Ovary (tissue), 3 donors: ENCODE measurements at regions not wholly inside any gene's neighbourhood (a gene's known extent, or its start where the extent isn't known, plus 50 kb on each side); places are given as distances from the start of the nearest gene placed in this dataset.

ENCODE experiments used
- EP300 ChIP-seq: sonication (generic); formaldehyde crosslinking; IDR thresholded peaks from one replicate; pipeline ENCODE4 v1.6.1; 2017; ENCODE audit warnings: antibody characterized with exemption
- POLR2A ChIP-seq: fragments of 450-650 bp; IDR thresholded peaks from one replicate; pipeline ENCODE4 v1.6.1; 2017; ENCODE audit warnings: antibody characterized with exemption, mild to moderate bottlenecking, moderate library complexity
- TF ChIP-seq, protein P1 (sequence below), 3 donors: fragments of 450-650 bp in 2 of 3; fragments of 200-600 bp in 1 of 3; IDR thresholded peaks; one replicate each; pipeline versions ENCODE4 v1.5.1 to v1.8.0; 2016 to 2022; ENCODE audit warnings: antibody characterized with exemption in 3 of 3, mild to moderate bottlenecking in 1 of 3
- donor health status: DM: no; HTN: no; CAD: no.

DNA sequence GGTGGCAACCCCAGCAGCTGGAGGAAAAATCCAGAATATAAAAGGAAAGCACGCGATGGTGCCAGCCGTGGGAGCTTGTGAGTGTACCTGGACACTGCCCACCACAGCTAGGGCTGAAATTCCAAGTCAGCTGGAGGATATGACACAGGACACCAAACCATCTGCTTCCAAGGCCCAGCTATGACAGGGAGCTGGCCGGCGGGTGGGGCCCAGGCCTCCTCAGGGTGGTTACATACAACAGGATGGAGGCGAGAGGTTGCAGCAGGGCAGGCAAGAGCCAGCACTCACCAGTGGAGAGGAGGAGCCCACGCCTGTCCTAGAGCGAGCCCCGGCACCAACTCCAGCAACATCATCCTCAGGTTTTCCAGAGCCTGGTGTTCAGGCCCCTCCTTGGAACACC, 163.2 kb upstream of the RPL38 start:
- TF ChIP-seq, protein P1, sequence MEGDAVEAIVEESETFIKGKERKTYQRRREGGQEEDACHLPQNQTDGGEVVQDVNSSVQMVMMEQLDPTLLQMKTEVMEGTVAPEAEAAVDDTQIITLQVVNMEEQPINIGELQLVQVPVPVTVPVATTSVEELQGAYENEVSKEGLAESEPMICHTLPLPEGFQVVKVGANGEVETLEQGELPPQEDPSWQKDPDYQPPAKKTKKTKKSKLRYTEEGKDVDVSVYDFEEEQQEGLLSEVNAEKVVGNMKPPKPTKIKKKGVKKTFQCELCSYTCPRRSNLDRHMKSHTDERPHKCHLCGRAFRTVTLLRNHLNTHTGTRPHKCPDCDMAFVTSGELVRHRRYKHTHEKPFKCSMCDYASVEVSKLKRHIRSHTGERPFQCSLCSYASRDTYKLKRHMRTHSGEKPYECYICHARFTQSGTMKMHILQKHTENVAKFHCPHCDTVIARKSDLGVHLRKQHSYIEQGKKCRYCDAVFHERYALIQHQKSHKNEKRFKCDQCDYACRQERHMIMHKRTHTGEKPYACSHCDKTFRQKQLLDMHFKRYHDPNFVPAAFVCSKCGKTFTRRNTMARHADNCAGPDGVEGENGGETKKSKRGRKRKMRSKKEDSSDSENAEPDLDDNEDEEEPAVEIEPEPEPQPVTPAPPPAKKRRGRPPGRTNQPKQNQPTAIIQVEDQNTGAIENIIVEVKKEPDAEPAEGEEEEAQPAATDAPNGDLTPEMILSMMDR (IDR thresholded peaks at IDR 0.05) = no peak
- TF ChIP-seq POLR2A (no peak), EP300 (no peak)
